ENCODE measurements at regions not wholly inside any gene's neighbourhood (a gene's known extent, or its start where the extent isn't known, plus 50 kb on each side); places are given as distances from the start of the nearest gene placed in this dataset.

DNA sequence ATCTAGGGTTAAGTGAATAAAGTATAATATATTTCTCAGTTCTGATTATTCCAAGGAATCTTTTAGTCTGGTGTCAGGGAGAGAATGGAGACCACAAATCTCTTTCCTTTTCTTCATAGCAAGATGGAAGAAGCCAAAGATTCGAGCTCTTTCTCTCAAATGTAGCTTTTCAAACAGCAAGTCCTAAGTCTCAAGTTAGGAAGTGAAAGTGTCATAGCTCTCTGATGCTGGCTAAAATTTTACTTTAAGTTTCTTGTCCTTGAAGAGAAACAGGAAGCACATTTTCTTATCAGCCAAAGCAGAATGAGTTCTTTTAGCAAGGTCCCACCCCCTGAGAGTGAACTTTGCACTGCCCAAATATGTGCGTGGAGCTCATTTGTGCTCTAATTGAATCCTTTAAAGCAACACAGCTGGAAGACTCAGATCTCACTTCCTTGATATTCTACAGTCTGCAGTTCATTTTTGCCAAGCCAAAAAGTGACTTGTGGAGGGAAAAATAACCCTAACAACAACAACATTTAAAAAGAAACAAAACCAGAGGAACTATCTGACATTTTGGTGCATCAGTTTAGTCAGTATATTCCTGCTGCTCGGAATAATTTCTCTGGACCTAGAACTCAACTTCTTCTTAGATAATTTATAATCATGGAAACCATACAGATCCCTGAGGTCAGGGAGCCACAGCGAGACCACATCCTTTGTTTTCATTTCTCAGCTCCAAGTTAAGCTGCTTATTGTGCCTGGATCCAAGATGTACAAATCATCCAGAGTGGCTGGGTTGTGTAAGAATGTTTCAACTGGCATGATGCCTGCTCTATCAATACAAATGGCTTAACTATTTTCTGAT, 238.7 kb upstream of the P2RY1 start:
- no peak for TF ChIP-seq CREB1 (IDR thresholded peaks at IDR 0.05; ENCODE audit: low read depth)

DNA sequence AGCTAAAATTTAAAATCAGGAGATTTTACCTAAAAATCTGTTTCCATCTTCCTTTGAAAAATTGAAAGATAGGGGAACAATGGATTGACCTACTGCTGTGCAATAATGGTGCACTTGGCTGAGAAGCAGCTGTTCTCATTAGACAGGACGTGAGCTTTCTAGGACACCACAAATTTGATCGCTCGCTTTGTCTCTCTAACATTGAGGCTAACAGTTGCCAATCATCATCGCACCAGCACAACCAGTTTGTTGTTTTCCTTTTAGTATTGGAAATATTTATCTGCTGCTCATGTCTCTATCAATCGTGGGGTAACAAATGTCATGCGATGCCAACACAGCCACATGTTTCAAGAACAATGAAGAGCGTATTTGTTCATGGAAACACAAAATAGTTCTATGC, 228.8 kb upstream of the P2RY1 start:
- TF ChIP-seq NFIC (IDR thresholded peaks at IDR 0.05) (no peak), EGR1 (IDR thresholded peaks at IDR 0.05) (no peak), TAF1 (IDR thresholded peaks at IDR 0.05; ENCODE audit: low read depth) (no peak), EP300 (IDR thresholded peaks at IDR 0.05; ENCODE audit: borderline replicate concordance) (no peak), TEAD4 (IDR thresholded peaks at IDR 0.05) (no peak)
- TF ChIP-seq, protein P1, sequence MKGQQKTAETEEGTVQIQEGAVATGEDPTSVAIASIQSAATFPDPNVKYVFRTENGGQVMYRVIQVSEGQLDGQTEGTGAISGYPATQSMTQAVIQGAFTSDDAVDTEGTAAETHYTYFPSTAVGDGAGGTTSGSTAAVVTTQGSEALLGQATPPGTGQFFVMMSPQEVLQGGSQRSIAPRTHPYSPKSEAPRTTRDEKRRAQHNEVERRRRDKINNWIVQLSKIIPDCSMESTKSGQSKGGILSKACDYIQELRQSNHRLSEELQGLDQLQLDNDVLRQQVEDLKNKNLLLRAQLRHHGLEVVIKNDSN (IDR thresholded peaks at IDR 0.05), result no peak
- TF ChIP-seq, protein P2, sequence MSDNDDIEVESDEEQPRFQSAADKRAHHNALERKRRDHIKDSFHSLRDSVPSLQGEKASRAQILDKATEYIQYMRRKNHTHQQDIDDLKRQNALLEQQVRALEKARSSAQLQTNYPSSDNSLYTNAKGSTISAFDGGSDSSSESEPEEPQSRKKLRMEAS (IDR thresholded peaks at IDR 0.05), result no peak

DNA sequence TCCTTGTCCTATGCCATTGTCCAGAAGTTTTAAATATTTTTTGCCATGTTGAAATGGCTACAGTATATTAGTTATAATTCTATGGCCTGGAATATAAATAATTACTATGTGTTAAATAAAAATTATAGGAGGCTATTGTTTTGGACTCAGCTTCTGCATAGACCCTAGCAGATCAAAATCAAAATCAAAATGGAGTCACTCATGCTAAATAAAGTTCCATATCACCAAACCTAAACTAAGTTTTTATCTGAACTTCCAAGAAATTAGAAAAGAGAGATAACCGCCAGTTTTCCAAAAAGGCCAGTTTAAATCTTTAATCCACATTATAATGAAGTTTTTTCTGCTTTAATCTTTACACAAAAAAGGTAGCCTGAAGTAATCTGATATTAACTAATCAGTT, 227.8 kb upstream of the P2RY1 start:
- TF ChIP-seq YY1 (IDR thresholded peaks at IDR 0.05; ENCODE audit: low read depth) (no peak), RAD21 (IDR thresholded peaks at IDR 0.05; ENCODE audit: low read depth) (no peak), CREB1 (IDR thresholded peaks at IDR 0.05; ENCODE audit: low read depth) (no peak), CEBPB (IDR thresholded peaks at IDR 0.05) (no peak), NFIC (IDR thresholded peaks at IDR 0.05) (no peak), EGR1 (IDR thresholded peaks at IDR 0.05) (no peak), EP300 (IDR thresholded peaks at IDR 0.05; ENCODE audit: borderline replicate concordance) (no peak), TAF1 (IDR thresholded peaks at IDR 0.05; ENCODE audit: low read depth) (no peak), TEAD4 (IDR thresholded peaks at IDR 0.05) (no peak), TCF12 (IDR thresholded peaks at IDR 0.05; ENCODE audit: low read depth) (no peak), FOXM1 (IDR thresholded peaks at IDR 0.05; ENCODE audit: borderline replicate concordance, low read depth) (no peak), ZBTB7A (IDR thresholded peaks at IDR 0.05; ENCODE audit: low read depth) (no peak)
- TF ChIP-seq, protein P1 (IDR thresholded peaks at IDR 0.05), result no peak
- TF ChIP-seq, protein P2 (IDR thresholded peaks at IDR 0.05), result no peak
- TF ChIP-seq, protein P3, sequence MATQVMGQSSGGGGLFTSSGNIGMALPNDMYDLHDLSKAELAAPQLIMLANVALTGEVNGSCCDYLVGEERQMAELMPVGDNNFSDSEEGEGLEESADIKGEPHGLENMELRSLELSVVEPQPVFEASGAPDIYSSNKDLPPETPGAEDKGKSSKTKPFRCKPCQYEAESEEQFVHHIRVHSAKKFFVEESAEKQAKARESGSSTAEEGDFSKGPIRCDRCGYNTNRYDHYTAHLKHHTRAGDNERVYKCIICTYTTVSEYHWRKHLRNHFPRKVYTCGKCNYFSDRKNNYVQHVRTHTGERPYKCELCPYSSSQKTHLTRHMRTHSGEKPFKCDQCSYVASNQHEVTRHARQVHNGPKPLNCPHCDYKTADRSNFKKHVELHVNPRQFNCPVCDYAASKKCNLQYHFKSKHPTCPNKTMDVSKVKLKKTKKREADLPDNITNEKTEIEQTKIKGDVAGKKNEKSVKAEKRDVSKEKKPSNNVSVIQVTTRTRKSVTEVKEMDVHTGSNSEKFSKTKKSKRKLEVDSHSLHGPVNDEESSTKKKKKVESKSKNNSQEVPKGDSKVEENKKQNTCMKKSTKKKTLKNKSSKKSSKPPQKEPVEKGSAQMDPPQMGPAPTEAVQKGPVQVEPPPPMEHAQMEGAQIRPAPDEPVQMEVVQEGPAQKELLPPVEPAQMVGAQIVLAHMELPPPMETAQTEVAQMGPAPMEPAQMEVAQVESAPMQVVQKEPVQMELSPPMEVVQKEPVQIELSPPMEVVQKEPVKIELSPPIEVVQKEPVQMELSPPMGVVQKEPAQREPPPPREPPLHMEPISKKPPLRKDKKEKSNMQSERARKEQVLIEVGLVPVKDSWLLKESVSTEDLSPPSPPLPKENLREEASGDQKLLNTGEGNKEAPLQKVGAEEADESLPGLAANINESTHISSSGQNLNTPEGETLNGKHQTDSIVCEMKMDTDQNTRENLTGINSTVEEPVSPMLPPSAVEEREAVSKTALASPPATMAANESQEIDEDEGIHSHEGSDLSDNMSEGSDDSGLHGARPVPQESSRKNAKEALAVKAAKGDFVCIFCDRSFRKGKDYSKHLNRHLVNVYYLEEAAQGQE (IDR thresholded peaks at IDR 0.05; ENCODE audit: low read depth), result no peak

DNA sequence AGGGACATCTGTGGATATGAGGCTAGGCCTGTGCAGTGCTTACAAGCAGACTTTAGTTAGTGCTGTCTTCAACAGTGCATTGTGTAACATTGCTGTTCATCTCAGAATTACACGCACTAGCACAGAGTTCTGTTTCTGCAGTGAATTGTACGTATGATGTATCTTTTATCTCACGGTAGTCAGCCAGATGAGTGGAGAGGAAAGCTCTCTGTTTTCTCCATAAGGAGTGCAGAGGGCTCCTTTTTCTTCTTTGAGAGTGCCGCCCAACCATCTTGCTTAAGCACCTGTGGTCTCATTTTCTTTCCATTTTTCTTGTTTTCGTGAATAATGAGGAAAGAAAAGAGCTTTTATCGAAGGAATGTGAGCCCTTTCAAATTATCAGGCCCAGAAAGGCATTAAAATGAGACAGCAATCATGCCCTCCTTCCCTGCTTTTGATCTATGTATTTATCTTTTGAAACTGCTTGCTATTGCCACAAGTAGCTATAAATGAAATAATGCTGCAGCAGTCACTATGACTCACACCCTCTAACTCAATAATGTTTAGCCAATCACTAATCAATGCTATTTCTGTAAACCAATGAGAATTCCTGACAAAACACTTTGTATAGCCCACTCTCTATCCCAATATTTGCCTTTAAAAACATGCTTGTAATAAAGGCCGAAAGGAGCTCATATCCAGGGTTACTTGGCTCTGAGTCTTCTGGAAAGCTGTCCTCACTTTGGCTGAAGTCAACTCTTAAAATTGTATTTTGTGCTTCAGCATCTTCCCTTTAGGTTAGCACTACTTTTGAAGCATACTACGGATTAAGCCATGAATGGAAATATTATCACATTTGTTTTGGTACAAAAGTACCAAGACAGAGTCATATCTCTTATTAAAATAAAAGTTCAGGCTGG, 226.0 kb upstream of the P2RY1 start:
- TF ChIP-seq ZBTB7A (IDR thresholded peaks at IDR 0.05; ENCODE audit: low read depth) (no peak), YY1 (IDR thresholded peaks at IDR 0.05; ENCODE audit: low read depth) (no peak), TAF1 (IDR thresholded peaks at IDR 0.05; ENCODE audit: low read depth) (no peak), FOXM1 (IDR thresholded peaks at IDR 0.05; ENCODE audit: borderline replicate concordance, low read depth) (no peak), CREB1 (IDR thresholded peaks at IDR 0.05; ENCODE audit: low read depth) (no peak), CEBPB (IDR thresholded peaks at IDR 0.05) (no peak), RAD21 (IDR thresholded peaks at IDR 0.05; ENCODE audit: low read depth) (no peak), NFIC (IDR thresholded peaks at IDR 0.05) (no peak)
- TF ChIP-seq, protein P3 (IDR thresholded peaks at IDR 0.05; ENCODE audit: low read depth), result no peak
- TF ChIP-seq, protein P1 (IDR thresholded peaks at IDR 0.05), result no peak
- TF ChIP-seq, protein P2 (IDR thresholded peaks at IDR 0.05), result no peak

DNA sequence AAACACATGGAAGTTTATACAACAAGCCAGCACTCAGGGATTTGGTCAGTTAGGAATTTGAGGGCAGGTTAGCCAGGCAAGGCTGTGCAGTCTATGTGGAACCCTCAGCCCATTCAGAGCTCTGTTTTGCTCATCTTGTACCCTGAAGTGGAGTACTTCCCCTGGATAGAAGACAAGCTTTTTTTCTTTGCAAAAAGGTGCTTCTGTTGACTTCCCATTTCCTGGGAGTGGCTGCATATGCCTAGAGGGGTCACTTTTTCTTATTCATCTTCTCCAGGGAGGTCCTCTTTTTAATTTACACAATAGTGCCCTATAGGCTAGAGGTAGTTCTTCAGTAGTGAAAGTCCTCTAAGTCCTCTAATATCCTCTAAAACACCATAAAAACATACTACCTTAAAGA, 225.0 kb upstream of the P2RY1 start:
- no peak for TF ChIP-seq FOXM1 (IDR thresholded peaks at IDR 0.05; ENCODE audit: borderline replicate concordance, low read depth)
- TF ChIP-seq CREB1 (IDR thresholded peaks at IDR 0.05; ENCODE audit: low read depth), result no peak
